ENCODE measurements at regions not wholly inside any gene's neighbourhood (a gene's known extent, or its start where the extent isn't known, plus 50 kb on each side); places are given as distances from the start of the nearest gene placed in this dataset.
"Not testable (repeated sequence)": the region's sequence is repeated elsewhere in the genome, so short reads cannot be mapped to it uniquely, and the experiment has no call there.

- Histone ChIP-seq H3K9me3 (ENCODE audit: control insufficient read depth, low read length) (no peaks in the 10 kb centered on the region), H3K4me1 (no peaks in the 10 kb centered on the region), H3K79me2 (no peaks in the 10 kb centered on the region), H3K4me2 (ENCODE audit: low read length) (no peak overlapping the region), H2AFZ (no peak overlapping the region), H3K36me3 (ENCODE audit: control insufficient read depth, insufficient read depth, low read length) (no peaks in the 10 kb centered on the region), H3K9ac (no peak overlapping the region), H3K4me3 (ENCODE audit: low read depth, low read length) (no peak overlapping the region), H3K27ac (no peak overlapping the region), H3K27me3 (ENCODE audit: control insufficient read depth, insufficient read depth, low read length) (no peaks in the 10 kb centered on the region)
- TF ChIP-seq CTCF (IDR thresholded peaks at IDR 0.05) = no peak
Measured at GRCh38 chr6:12548526-12548925, 168.0 kb upstream of the PHACTR1 start.

- not testable (repeated sequence) for H3K4me3 ChIP-seq (ENCODE audit: low read depth, low read length); H3K4me1 ChIP-seq; H3K79me2 ChIP-seq; H3K9ac ChIP-seq; H3K4me2 ChIP-seq (ENCODE audit: low read length); H3K9me3 ChIP-seq (ENCODE audit: control insufficient read depth, low read length); H3K27ac ChIP-seq; H3K27me3 ChIP-seq (ENCODE audit: control insufficient read depth, insufficient read depth, low read length); H3K36me3 ChIP-seq (ENCODE audit: control insufficient read depth, insufficient read depth, low read length); H2AFZ ChIP-seq
Measured at GRCh38 chr6:12549445-12549844, 167.1 kb upstream of the PHACTR1 start.

- not testable (repeated sequence) for H3K27ac ChIP-seq; H3K4me2 ChIP-seq (ENCODE audit: low read length); H3K9ac ChIP-seq; H3K4me1 ChIP-seq; H3K27me3 ChIP-seq (ENCODE audit: control insufficient read depth, insufficient read depth, low read length); H3K9me3 ChIP-seq (ENCODE audit: control insufficient read depth, low read length); H3K36me3 ChIP-seq (ENCODE audit: control insufficient read depth, insufficient read depth, low read length); H3K79me2 ChIP-seq; H3K4me3 ChIP-seq (ENCODE audit: low read depth, low read length); H2AFZ ChIP-seq
Measured at GRCh38 chr6:12554820-12555219, 161.7 kb upstream of the PHACTR1 start.

- H3K36me3 ChIP-seq (ENCODE audit: control insufficient read depth, insufficient read depth, low read length) = no peaks in the 10 kb centered on the region
Measured at GRCh38 chr6:12555267-12555666, 161.3 kb upstream of the PHACTR1 start.

GRCh38 chr6:12555781-12556180, 160.8 kb upstream of the PHACTR1 start:
- TF ChIP-seq CTCF (IDR thresholded peaks at IDR 0.05) = no peak
- no peaks in the 10 kb centered on the region for H3K27me3 ChIP-seq (ENCODE audit: control insufficient read depth, insufficient read depth, low read length)
- H3K4me2 ChIP-seq (ENCODE audit: low read length) = no peak overlapping the region
- no peak overlapping the region for H2AFZ ChIP-seq
- H3K27ac ChIP-seq = no peak overlapping the region
- H3K9ac ChIP-seq = no peak overlapping the region
- no peaks in the 10 kb centered on the region for H3K9me3 ChIP-seq (ENCODE audit: control insufficient read depth, low read length)
- H3K36me3 ChIP-seq (ENCODE audit: control insufficient read depth, insufficient read depth, low read length) = no peaks in the 10 kb centered on the region
- H3K4me3 ChIP-seq (ENCODE audit: low read depth, low read length) = no peak overlapping the region
- no peaks in the 10 kb centered on the region for H3K79me2 ChIP-seq
- no peaks in the 10 kb centered on the region for H3K4me1 ChIP-seq

More at GRCh38 chr6:12555267-12555666, 161.3 kb upstream of the PHACTR1 start:
- Histone ChIP-seq H3K4me2 (ENCODE audit: low read length) (no peak overlapping the region), H3K9ac (no peak overlapping the region), H3K9me3 (ENCODE audit: control insufficient read depth, low read length) (no peaks in the 10 kb centered on the region), H3K4me1 (no peaks in the 10 kb centered on the region), H3K79me2 (no peaks in the 10 kb centered on the region), H3K27me3 (ENCODE audit: control insufficient read depth, insufficient read depth, low read length) (no peaks in the 10 kb centered on the region), H3K4me3 (ENCODE audit: low read depth, low read length) (no peak overlapping the region), H3K27ac (no peak overlapping the region), H2AFZ (no peak overlapping the region)
- no peak for TF ChIP-seq CTCF (IDR thresholded peaks at IDR 0.05)

GRCh38 chr6:12557765-12558164, 158.8 kb upstream of the PHACTR1 start:
- Histone ChIP-seq H3K9me3 (ENCODE audit: control insufficient read depth, low read length) (no peaks in the 10 kb centered on the region), H3K4me1 (no peaks in the 10 kb centered on the region), H3K79me2 (no peaks in the 10 kb centered on the region), H3K36me3 (ENCODE audit: control insufficient read depth, insufficient read depth, low read length) (no peaks in the 10 kb centered on the region), H3K27ac (no peak overlapping the region), H3K4me2 (ENCODE audit: low read length) (no peak overlapping the region), H3K4me3 (ENCODE audit: low read depth, low read length) (no peak overlapping the region), H3K9ac (no peak overlapping the region), H2AFZ (no peak overlapping the region), H3K27me3 (ENCODE audit: control insufficient read depth, insufficient read depth, low read length) (no peaks in the 10 kb centered on the region)
- no peak for TF ChIP-seq CTCF (IDR thresholded peaks at IDR 0.05)
